HPDE6-E6E7 (cell line): ENCODE measurements at regions not wholly inside any gene's neighbourhood (a gene's known extent, or its start where the extent isn't known, plus 50 kb on each side); places are given as distances from the start of the nearest gene placed in this dataset.

Source experiments
- DNase-seq: peaks from one replicate; pipeline ENCODE4 v3.0.0; 2011; ENCODE audit warnings: missing footprints; ENCODE audit errors: extremely low spot score

- no peak for DNase-seq
Measured at GRCh38 chr2:22199994-22200393, 1076.2 kb downstream of the TDRD15 start.

- DNase-seq: no peak
Measured at GRCh38 chr2:22209545-22209944, 1085.8 kb downstream of the TDRD15 start.

GRCh38 chr2:22213237-22213636 lies 1089.5 kb downstream of the TDRD15 start:
- no peak for DNase-seq

GRCh38 chr2:22215517-22215916 lies 1091.7 kb downstream of the TDRD15 start:
- no peak for DNase-seq

GRCh38 chr2:22217881-22218280 lies 1094.1 kb downstream of the TDRD15 start:
- DNase-seq: no peak

- no peak for DNase-seq
Measured at GRCh38 chr2:22221006-22221405, 1097.2 kb downstream of the TDRD15 start.

- DNase-seq: no peak
Measured at GRCh38 chr2:22238967-22239366, 1115.2 kb downstream of the TDRD15 start.

GRCh38 chr2:22247466-22247865 lies 1123.7 kb downstream of the TDRD15 start:
- no peak for DNase-seq

- no peak for DNase-seq
Measured at GRCh38 chr2:22248851-22249250, 1125.1 kb downstream of the TDRD15 start.

- no peak for DNase-seq
Measured at GRCh38 chr2:22253171-22253570, 1129.4 kb downstream of the TDRD15 start.

- DNase-seq: no peak
Measured at GRCh38 chr2:22261165-22261564, 1123.8 kb upstream of the KLHL29 start.

GRCh38 chr2:22270341-22270740 lies 1114.6 kb upstream of the KLHL29 start:
- DNase-seq: no peak

GRCh38 chr2:22273853-22274252 lies 1111.1 kb upstream of the KLHL29 start:
- DNase-seq: no peak

- no peak for DNase-seq
Measured at GRCh38 chr2:22274661-22275060, 1110.3 kb upstream of the KLHL29 start.

GRCh38 chr2:22276696-22277095 lies 1108.3 kb upstream of the KLHL29 start:
- no peak for DNase-seq

- DNase-seq: no peak
Measured at GRCh38 chr2:22279541-22279940, 1105.4 kb upstream of the KLHL29 start.

- DNase-seq: no peak
Measured at GRCh38 chr2:22281033-22281432, 1103.9 kb upstream of the KLHL29 start.

GRCh38 chr2:22282220-22282619 lies 1102.8 kb upstream of the KLHL29 start:
- DNase-seq: no peak

GRCh38 chr2:22282916-22283315 lies 1102.1 kb upstream of the KLHL29 start:
- DNase-seq: no peak

GRCh38 chr2:22283436-22283835 lies 1101.5 kb upstream of the KLHL29 start:
- DNase-seq: no peak

GRCh38 chr2:22290302-22290701 lies 1094.7 kb upstream of the KLHL29 start:
- no peak for DNase-seq

GRCh38 chr2:22290909-22291473 lies 1094.0 kb upstream of the KLHL29 start:
- no peak for DNase-seq

GRCh38 chr2:22301228-22301627 lies 1083.8 kb upstream of the KLHL29 start:
- no peak for DNase-seq

GRCh38 chr2:22326250-22326649 lies 1058.7 kb upstream of the KLHL29 start:
- no peak for DNase-seq
